NCI-H345 treated with DMSO at 0.1 percent for 48 hours (cell line): ENCODE measurements at regions not wholly inside any gene's neighbourhood (a gene's known extent, or its start where the extent isn't known, plus 50 kb on each side); places are given as distances from the start of the nearest gene placed in this dataset.

Experiments used
- DNase-seq: peaks from one replicate; lab custom pipeline; 2025; ENCODE audit not compliant: unreplicated experiment; lab: John Stamatoyannopoulos, UW

DNA sequence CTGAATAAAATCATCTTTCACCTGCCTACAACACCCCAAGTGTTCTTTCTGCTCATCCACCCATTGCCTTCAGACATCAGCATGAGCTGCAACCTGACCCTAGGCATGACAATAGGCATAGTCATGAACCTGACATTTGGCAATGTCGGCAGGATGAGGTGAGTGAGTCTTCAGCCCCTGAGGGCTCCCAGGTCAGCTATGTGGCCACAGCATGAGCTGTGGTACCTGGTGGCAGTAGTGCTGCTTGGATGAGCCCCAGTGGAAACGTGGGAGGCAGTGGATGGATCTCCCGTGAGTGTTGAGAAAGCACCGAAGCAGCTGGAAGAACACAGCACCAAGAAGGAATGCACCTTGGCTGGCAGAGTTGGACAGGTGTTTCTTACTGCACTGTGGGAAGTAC, 334.8 kb upstream of the FAR2 start:
- DNase-seq = no peak

DNA sequence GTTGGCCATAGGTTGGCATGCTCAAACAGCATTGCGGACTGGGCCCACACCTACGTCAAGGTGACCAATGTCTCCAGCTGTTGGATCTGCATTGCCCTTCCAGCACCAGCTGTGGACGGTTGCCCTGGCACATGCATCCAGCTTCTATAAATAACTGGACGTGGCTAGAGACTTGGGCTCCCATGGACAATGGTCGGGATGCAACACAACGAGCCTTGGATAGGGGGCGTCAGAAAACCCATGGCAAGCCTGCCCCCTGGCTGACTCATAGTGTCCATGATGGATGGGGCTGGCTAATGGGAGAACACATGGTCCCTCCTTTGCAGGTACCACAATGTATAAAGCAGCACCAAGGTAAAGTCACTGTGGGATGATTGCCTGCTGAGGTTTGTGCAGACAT, 331.6 kb upstream of the FAR2 start:
- no peak for DNase-seq

DNA sequence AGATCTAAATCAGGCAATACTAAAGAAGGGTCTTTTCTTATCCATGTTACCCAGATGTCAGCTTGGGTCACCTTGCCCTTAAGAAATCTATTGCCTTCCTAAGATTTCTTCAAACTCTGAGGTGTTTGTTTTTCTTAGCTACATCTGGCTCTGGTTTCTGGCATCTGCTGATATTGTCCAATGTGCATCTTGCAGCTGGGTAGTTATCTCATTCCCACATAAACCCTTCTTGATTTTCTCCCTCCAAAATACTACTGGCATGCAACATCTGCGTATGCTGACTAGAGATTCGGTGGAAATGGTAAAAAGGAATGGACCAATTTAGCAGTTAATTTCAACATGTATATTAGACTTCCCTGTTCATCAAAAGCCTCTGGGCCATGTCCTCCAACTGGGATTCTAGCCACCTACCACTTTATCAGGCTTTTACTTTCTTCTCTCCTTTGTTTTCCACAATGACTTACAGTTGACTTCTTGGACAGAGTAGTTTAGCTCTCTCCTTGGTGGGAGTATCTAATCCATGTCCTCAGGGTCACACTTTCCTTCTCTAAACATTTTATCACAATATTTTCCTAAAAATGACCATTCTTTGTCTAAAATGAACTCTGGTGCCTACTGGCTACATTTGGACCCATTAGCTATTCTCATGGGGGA, 324.8 kb upstream of the FAR2 start:
- no peak for DNase-seq

DNA sequence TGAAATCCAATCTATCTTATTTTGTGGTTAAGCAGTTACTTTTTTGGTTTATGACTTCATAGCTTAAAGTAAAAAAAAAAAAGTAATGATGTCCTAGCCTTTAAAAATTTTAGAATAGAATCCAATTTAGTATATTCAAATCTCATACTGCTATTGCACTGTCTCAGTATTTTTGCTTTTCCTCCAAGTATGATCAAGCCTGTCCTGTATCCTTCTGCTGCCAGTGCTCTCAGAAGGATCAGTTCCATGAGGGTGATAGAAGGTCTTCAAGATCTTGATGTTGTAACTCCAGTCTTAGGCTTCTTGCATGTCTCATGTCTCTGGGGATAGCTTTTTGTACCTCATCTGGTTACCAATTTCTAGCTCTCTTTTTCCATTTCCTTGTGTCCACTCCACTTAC, 324.2 kb upstream of the FAR2 start:
- DNase-seq = no peak

DNA sequence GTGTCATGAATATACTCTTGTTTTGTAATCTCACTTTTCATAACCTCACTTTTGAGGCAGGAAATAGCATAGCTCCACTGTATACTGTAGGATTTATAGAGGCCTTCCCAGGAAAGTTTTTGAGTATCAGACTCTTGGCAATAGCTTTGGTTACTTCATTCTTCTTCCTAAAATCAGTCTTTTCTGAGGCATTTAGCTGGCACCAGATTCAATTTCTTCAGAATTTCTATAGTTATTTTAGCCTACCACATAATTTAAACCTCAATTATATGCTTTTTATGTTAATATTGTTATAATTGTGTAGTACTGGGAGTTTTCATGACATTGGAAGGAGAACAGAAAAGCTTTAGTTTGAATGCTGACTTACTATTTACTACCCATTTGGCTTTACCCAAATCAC, 322.3 kb upstream of the FAR2 start:
- no peak for DNase-seq

DNA sequence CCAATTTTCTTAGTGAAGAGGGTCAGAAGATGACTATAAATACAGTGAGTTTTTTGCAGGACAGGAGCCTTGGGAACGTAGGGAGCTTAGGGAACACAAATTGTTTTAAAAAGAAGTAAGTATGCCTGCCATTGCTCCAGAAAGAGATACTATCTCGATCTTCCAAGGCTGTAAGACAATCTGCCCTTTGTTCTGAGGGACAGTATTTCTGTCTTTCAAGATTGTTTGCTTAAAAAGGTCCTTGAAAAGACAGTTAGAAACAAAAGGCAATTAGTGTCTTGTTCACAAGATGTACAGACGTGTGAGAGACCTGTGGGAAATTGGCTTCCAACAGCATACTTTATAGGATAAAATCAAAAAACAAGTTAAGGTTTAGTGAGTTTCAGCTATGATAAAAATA, 321.2 kb upstream of the FAR2 start:
- DNase-seq = no peak

DNA sequence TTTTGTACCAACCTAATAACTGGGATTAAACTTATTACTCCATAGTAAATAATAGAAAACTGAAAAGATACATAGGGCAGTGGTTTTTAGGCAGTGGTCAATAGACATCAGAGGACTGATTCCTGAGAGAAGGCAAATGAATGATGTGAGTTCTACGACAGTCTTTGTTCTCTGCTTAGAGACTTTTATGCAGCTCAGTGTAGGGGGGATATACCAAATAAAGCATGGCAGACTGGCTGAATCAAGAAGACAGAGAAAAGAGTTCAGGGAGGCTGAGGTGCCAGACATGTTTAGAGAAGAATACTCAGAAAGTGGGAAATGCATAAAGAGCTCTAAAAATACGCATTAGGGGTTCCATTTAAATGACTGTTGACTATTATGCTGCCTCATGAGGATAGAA, 320.8 kb upstream of the FAR2 start:
- DNase-seq = no peak

DNA sequence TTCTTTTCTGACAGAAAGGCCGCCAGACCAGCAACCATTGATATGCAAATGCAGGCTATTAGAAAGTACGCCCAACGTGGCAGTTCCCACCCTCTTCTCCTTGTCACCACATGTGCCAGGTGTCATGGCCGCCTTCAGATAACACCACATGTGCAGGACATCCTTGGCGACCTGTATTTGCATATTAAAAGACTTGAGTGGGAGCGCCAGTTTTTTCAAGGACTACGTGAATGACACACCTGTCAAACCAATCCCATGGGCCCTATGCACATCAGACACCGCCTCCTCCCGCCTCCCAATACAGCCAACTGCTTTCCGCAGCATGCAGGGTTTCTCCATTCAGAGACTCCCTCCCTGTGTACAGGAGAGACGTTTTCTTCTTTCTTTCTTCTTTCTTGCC, 318.6 kb upstream of the FAR2 start:
- no peak for DNase-seq

DNA sequence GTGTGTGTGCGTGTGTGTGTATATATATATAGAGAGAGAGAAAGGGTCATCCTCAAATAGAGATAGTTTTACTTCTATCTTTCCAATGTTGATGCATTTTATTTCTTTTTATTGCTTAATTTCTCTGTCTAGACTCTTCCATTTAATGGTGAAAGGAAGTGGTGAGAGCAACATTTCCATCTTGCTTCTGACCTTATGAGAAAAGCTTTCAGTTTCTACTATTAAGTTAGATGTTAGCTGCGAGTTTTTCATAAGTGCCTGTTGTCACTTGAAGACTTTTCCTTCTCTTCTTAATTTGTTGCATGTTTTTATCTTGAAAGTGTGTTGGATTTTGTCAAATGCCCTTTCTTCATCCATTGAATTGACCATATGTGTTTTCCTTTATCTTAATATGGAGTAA, 304.4 kb upstream of the FAR2 start:
- DNase-seq = no peak

DNA sequence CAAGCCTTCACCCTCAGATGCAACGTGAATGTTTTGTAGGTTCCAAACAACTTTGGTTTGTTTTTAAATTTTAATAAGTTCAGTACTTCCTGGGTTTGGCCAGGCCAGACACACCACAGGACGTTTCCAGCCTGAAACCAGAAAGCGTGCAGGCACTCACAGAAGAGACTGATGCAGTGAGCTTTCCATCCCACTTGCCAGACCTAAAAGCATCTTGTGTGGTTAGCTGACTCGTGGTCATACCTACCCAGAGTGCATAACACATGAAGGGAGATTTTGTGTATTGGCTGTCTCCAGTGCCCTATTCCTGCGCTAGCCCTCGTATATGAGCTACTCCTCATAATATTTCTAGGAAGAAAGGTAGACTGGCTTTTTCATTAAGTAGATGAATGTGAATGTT, 297.3 kb upstream of the FAR2 start:
- no peak for DNase-seq

DNA sequence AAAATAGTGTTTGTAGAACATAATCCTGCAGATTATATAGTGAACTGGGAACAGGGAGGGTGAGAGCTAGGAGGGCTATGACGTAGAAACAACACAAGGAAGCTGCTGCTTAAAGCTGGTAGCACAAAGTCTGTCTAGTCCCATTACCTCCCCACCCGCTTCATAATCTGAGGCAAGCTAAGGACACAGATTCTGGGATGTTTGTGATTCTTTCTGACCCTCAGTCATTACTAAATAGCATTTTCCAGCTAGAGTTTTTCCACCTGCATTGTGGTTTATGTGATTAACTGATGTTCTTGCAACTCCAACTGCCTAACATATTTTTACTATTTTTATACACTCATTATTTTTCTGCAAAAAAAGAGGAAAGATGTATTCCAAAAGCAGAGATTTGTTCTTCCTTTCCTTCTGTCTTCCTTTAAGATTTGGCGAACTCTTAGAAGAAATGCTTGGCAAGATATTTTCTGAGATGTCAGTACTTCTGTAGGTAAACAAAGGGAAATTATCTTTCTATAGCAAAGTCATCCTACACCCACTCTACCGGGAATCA, 293.2 kb upstream of the FAR2 start:
- DNase-seq = no peak

DNA sequence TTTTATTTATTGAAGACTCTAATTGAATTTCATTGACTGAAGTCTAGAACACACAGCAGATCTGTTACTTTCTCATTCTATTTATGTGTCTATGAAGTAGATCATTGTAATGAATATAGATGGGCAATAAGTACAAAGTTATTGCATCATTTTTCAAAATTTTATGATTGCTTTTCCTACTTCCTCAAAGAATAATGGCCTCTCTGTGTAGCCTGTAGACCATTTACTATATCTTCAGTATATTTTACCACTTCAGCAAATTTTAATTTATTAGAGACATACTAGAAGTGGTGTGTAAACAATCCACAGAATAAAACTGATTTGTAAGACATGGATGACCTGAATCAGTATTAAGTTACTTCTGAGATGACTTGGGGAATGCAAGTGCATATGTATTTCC, 291.7 kb upstream of the FAR2 start:
- DNase-seq = no peak

DNA sequence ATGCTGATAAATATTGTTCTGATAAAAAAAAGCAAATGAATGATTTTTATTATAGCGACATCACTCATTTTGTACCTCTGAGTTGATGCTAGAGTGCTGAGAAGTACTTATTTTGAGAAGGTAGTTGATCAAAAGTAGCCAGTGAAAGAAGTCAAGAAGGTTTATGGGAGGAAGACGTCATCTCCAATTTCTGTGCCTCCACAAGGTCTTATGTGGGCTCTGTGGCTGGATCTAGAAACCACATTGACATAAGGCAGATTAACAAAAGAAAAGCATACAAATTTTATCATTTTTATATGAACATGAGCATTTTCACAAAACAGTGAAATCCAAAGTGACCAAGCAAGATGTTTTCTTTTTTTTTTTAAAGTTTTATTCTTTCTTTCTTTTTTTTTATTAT, 289.5 kb upstream of the FAR2 start:
- no peak for DNase-seq

DNA sequence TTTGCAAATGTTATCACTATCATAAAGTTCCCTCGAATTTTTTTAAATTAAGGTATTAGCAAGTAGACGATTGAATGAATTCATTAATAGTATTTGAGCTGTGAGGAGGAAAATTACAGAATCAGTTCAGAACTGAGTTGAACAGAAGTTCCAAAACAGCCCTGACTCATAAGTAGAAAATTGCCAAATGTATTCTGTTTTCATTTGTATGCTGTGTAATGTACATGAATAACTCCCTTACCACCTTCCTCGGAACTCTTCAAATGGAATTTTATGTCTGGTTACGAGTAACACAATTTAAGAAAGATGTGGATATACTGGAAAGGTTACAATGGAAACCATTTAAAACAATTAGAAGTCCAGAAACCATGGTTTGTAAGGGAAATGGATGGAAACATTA, 283.3 kb upstream of the FAR2 start:
- DNase-seq = no peak

DNA sequence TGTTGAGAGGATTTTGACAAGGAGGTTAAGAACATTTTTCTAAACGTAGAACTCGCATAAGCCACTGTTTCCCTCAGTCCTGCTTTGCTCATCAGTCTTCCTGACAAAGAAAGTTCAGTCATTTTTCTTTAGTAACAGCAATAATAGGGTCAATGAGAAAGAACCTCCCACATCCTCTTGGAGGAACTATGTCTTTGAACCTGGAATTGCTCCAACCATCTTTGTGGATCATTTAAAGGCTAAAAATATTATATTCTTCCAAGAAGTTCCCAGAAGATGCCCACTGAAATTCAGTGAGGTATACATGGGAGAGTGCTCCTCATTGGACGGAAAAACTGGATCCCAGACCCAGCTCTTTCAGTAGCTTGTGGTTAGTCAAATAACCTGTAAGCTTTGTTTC, 282.8 kb upstream of the FAR2 start:
- no peak for DNase-seq

DNA sequence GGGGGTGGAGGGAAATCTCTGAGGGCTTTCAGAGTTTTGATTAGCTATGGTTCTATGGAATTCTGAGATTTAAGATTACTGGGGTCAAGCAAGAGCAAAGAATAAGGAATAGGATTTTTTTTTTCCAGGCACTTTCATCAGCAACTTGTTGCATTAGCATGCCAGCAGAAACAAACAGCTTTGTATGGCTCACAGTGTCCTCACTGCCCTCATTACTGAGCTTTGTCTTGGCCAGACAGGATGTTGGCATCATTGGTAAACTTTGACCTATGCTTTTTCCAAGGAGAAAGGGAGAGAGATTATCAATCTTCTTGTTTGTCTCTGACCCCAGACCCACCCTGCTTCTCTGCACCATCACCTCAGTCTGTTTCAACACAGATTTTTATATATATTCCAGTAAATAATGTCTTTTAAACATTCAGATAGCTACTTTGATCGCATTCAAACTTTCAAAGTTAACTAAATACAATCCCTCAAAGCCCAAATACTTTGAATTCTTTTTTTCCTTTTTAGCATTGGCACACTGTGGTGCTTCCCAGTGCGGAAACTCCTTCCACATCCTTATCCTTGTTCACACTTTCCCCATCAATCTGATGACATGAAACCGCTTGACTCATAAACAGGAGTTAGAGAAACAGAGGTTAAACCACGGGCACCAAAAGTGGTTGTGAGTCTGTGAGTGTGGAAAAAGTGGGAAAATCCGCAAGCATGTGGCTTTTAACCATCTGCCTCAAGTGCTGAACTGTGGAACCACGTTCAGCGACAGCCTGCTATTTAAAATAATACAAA, 282.2 kb upstream of the FAR2 start:
- DNase-seq = no peak

DNA sequence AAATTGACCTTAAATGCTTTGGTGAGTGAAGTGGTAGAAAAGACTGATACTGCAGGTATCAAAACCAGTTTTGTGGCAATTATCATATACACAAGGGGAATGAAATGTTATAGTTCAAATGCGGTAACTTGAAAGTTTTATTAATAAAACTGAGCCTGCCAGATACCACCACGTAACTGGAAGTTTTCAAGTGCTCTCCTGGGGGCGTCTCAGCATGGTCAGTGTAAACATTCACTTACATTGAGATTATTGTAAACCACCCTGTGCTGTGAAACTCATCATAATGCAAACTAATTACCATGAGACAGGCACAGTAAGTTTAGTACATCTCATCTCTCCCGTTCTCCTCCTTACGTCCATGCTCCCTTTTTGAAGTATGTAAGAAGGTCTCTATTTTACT, 280.7 kb upstream of the FAR2 start:
- no peak for DNase-seq

DNA sequence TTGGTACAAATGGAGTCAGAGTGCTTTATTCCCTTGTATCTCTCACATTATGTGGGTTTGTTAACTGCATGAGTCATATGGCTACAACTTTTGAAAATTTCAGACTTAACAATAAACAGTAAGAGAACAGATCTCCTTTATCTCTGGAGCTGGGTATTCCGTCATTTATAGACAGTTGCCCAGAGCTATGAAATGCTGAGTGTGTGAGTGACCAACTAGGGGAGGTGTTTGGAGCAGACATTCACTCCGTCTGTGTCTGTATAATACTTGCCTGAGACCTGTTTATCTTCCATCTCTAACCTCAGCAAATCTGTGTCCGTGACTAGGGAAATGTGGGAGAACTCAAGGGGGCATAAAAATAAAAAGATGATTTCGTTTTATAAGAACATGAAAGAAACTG, 279.9 kb upstream of the FAR2 start:
- DNase-seq = no peak

DNA sequence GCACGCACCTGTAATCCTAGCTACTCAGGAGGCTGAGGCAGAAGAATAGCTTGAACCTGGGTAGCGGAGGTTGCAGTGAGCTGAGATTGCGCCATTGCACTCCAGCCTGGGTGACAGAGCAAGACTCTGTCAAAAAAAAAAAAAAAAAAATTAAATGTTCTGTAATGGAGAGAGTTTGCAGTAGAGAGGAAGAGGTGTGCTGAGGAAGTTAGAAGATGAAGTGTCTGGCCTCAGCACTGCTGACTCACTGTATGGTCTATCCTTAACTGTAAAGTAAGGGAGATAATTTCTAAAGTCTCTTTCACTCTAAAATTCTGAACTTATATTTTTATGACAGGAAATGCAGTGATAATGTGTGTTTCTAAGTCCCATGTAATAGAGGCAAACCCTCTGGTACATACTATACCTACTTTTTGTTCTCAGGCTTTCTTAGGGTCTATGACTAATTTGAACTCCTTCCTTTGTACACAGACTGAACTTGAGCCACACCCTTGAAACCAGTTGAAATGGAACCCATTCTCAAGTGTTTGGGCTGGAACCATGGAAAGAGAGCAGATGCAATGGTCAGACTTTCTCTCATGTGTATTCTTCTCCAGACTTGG, 278.1 kb upstream of the FAR2 start:
- DNase-seq = no peak

DNA sequence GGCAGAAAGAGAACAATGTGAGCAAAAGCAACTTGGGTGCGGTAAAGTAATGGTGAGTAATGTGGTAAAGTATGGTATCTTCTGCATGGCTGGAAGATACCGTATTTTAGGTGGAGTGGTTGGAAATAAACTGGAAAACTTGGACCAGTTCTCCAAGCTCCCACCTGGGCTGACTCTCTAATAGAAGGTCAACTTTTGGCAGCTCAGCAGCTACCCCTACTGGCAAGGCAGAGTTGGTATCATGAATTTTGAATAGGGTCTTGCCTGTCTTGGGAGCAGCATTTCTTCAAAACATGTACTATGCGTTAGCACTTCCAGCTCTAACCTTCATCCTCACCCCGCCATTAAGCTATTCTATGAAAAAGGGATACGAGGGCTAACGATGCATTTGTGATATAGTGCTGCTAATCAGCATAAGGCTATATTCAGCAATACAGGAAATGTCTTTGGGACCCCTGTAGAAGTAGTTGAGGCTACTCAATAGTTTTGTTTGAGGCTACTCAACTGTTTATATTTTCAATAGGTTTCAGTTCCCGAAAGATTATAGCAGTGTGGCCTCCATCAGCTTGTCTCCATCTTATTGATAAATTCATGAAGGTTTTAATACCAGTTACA, 276.3 kb upstream of the FAR2 start:
- no peak for DNase-seq

DNA sequence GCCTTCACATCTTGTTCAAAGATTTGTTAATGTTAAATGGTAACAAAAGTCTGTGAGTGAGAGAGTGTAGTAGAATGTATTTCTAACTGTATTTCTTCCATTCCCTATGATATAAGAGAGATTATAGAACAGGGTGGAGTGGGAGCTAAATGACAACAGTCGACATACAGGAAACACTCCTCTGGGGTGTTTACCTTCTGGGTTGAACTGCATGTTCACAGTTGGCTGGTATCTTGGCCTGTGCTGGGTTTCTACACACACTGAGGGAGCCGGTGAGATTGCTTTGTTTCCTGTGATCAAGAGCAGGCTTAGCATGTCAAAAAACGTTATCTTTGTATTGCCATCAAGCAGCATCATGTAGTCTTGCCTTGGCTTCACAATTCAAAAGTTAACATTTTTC, 274.3 kb upstream of the FAR2 start:
- DNase-seq = no peak
